ENCODE measurements at regions not wholly inside any gene's neighbourhood (a gene's known extent, or its start where the extent isn't known, plus 50 kb on each side); places are given as distances from the start of the nearest gene placed in this dataset.

DNA sequence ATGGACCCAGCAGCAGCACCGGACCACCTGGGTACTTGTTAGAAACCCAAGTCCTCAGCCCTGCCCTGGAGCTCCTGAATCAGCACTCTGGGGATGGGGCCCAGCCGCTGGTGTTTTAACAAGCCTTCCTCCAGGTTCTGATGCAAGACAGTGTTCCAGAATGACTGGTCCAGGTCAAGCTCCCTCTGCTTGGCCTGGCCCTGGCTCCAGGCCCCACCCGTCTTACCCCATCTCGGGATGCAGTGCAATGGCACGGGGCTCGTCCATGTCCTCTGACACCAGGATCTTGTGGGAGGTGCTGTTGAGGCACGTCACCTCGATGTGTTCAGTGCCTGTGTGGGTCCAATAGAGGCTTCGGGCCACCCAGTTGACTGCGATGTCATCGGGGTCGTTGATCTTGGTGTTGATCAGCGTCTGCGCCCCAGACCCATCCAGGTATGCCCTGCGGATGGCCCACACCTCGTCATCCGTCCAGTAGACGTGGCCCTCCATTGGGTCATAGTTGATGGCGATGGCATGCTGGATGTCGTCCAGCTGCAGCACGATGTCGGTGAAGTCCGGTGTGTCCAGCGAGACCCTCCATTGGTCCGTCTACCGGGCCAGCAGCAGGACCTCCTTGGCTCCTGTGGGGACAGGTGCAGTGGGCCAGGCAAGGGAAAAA lies 140.3 kb downstream of the CRYBB2 start:
- no peak overlapping the region for H3K4me3 Mint-ChIP-seq

DNA sequence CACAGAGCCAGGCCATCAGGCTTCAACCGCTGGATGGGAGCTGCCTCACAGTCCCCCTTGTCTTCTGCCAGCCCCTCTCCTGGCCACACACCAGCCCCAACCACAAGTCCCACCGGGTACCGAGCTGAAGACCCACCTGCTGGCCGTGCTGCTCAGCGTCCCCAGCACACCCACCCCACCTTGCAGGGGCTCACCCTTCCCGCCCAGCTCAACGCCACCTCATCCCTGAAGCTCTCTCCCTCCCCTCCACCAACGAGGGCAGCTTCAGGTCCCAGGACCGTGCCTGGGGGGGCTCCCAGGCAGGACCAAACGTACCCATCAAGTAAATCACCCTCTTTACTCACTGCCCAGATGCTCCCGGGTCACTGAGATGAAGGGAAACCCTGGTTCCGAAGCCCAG lies 141.0 kb downstream of the CRYBB2 start:
- no peaks in the 10 kb centered on the region for H3K27me3 Mint-ChIP-seq

More for the DNA sequence above, 140.3 kb downstream of the CRYBB2 start:
- no peaks in the 10 kb centered on the region for H3K9me3 Mint-ChIP-seq
- H3K27me3 Mint-ChIP-seq, result no peaks in the 10 kb centered on the region
- no peak overlapping the region for H3K27ac Mint-ChIP-seq
- peaks cover 18% of the 10 kb centered on the region for H3K36me3 Mint-ChIP-seq (ENCODE audit: low read depth)
- no peaks in the 10 kb centered on the region for H3K4me1 Mint-ChIP-seq (ENCODE audit: low read depth)

DNA sequence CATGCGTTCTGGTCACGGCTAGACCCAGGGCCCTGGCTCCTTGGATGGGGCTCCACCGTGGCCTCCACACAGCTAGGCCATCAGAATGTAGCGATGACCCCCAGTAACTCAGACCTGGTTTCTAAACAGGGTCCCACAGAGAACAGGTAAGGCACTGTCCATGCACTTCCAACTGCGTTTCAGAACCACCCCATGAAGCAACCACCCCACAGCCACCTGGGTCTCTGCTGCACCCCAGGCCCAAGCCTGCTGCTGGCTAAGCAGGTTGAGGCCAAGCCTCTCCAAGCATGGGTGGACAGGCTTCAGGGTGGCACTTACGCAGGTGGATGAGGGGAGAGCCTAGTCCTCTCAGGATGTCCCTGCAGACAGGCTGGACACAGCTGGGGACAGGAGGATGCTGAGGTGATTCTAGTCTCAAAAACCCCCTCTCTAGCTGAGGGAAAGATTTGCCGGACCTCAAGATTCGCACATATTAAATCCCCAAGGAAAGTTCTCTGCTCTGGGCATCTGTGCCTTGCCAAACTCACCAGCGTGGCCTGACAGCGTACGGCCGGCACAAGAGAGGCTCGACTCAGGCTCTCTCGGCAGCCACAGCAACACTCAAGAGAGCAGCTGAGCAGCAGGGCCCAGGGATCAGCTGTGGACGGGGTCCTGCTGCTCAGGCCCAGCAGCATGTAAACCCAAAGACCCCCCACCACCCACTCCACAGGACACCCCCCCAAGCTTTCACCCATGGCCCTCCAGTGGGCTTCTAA lies 141.6 kb downstream of the CRYBB2 start:
- Mint-ChIP-seq H3K27me3 (no peaks in the 10 kb centered on the region), H3K9me3 (no peaks in the 10 kb centered on the region), H3K27ac (no peak overlapping the region), H3K4me3 (no peak overlapping the region), H3K4me1 (ENCODE audit: low read depth) (no peaks in the 10 kb centered on the region), H3K36me3 (ENCODE audit: low read depth) (peaks cover 16% of the 10 kb centered on the region)

More for the DNA sequence above, 141.0 kb downstream of the CRYBB2 start:
- Mint-ChIP-seq H3K27ac (no peak overlapping the region), H3K4me1 (ENCODE audit: low read depth) (no peaks in the 10 kb centered on the region), H3K9me3 (no peaks in the 10 kb centered on the region), H3K4me3 (no peak overlapping the region), H3K36me3 (ENCODE audit: low read depth) (peaks cover 18% of the 10 kb centered on the region)

DNA sequence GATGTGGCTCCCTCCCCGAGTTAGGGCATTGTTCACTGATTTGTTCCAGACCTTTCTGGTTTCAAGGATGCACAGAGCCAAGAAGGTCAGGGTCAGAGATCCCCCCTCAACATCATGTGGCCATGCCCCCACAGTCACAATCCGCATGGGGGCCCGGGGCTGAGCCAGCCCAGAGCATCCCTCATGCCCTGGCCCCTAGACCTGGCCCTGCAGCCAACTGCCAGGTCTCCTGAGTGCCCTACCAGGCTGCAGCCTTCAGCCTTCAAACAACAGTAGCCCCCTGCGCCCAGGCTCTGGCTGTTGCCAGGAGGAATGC lies 142.4 kb downstream of the CRYBB2 start:
- Mint-ChIP-seq H3K4me1 (ENCODE audit: low read depth) (no peaks in the 10 kb centered on the region), H3K4me3 (no peak overlapping the region), H3K27ac (no peak overlapping the region), H3K36me3 (ENCODE audit: low read depth) (peaks cover 8% of the 10 kb centered on the region), H3K27me3 (no peaks in the 10 kb centered on the region), H3K9me3 (no peaks in the 10 kb centered on the region)

DNA sequence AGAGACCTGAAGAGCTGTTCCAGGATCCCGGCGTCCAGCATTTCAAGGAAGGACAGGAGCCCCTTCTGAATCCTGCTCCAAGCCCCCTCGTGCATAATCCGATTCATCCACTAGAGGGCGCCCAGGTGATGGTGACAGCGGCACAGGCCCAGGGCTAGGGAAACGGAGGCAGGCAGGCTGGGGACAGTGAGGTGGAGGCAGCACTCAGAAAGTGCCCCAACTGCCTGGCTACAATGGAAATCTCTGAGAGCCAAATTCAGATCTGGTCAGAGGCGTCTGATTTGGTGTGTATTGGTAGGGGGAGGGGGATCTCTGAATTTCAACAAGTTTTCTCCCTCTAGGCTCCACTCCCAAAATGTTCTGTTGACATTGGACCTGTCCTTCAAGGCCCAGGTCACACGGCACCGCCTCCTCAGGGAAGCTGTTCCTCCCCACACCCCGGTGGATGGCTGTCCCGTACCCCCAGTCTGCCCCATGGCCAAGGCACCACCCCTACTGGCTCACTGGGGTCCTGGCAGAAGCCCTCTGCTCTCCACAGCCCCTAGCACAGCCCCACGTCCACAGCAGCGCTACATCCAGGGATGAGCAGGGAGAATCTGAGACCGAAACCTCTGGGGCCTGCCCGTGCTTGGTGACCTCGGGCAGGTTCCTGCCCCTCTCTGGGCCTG lies 142.9 kb downstream of the CRYBB2 start:
- H3K4me3 Mint-ChIP-seq, result no peak overlapping the region
- peaks cover 3% of the 10 kb centered on the region for H3K36me3 Mint-ChIP-seq (ENCODE audit: low read depth)
- no peak overlapping the region for H3K27ac Mint-ChIP-seq
- H3K27me3 Mint-ChIP-seq, result no peaks in the 10 kb centered on the region
- no peaks in the 10 kb centered on the region for H3K4me1 Mint-ChIP-seq (ENCODE audit: low read depth)
- H3K9me3 Mint-ChIP-seq, result no peaks in the 10 kb centered on the region

DNA sequence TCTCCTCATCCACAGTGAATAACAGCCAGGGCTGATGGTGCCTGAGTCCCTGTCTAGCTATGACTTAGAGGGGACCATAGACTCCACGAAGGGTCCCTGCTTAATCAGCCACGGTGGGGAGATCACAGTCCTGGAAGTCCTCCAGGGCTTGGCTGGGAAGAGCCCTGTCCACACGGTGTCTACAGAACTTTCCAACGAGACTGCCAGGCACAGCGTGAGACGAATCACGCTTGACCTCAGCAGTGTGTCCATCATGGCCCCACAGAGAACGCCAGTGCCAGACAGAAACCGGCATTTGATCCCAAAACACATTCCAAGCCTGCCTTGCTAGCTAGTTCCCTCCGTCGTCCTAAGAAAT lies 143.4 kb downstream of the CRYBB2 start:
- no peaks in the 10 kb centered on the region for H3K4me1 Mint-ChIP-seq (ENCODE audit: low read depth)
- no peaks in the 10 kb centered on the region for H3K36me3 Mint-ChIP-seq (ENCODE audit: low read depth)
- no peaks in the 10 kb centered on the region for H3K27me3 Mint-ChIP-seq
- H3K9me3 Mint-ChIP-seq, result no peaks in the 10 kb centered on the region
- no peak overlapping the region for H3K4me3 Mint-ChIP-seq
- H3K27ac Mint-ChIP-seq, result peak overlapping the region; percentile 21

DNA sequence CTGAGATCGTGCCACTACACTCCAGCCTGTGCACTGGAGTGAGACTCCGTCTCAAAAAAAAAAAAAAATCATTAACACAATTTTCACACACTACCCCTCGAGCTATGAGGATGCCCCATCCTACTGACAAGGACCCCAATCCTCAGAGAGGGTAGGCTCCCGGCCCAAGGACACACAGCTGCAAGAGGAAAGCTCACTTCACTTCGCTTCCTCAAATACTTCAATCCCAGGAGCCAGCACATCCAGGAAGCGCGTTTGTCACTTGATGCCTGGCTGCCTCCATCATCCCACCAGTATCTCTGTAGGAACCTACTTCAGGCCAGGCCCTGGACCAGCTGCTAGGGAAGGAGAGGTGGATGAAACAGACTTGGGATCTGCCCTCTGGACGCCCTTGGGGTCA lies 144.0 kb downstream of the CRYBB2 start:
- Mint-ChIP-seq H3K36me3 (ENCODE audit: low read depth) (peaks cover 3% of the 10 kb centered on the region), H3K27me3 (no peaks in the 10 kb centered on the region), H3K27ac (no peak overlapping the region), H3K4me3 (no peak overlapping the region), H3K4me1 (ENCODE audit: low read depth) (no peaks in the 10 kb centered on the region), H3K9me3 (no peaks in the 10 kb centered on the region)

DNA sequence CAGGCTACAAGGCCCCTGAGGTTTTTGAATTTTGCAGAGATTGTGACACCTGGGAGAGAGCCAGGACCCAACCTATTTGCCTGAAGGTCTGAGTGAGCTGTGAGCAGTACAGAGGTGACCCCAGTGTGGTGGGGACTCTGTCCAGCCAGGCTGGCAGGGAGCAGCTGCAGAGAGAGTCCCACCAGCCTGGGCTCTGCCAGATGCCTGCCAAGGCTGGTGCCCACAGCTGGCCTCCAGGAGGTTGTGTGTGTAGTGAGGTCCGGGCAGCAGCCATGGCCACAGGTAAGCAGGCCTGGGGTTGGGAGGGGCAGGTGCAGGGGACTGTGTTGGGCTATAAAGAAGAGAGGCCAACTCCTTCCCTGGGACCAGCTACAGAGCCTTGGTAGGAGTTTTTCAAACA lies 144.8 kb downstream of the CRYBB2 start:
- Mint-ChIP-seq H3K27ac (no peak overlapping the region), H3K9me3 (no peaks in the 10 kb centered on the region), H3K36me3 (ENCODE audit: low read depth) (peaks cover 4% of the 10 kb centered on the region), H3K27me3 (no peaks in the 10 kb centered on the region), H3K4me3 (no peak overlapping the region), H3K4me1 (ENCODE audit: low read depth) (no peaks in the 10 kb centered on the region)

DNA sequence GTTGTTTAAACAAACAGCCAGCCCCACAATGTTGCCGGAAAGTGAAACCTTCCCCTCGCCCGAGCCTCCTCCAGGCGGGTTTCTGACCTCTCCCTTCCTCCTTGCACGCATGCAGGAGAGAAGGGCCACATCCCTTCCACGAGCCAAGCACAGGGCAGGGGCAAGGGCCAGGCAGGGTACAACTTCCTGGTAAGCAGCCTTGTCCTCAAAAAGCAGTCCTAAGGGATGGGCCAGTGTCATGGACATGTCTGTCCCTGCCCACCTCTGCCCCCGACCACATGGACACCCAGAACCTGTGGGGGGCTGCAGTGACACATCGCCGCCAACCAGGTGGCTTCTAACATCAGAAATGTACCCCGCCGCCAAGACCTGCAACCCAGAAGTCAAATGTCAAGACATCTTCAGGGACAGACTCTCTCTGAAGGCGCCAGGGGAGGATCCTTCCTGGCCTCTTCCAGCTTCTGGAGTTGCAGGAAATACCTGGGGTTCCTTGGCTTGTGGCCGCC lies 145.3 kb downstream of the CRYBB2 start:
- no peaks in the 10 kb centered on the region for H3K27me3 Mint-ChIP-seq
- H3K36me3 Mint-ChIP-seq (ENCODE audit: low read depth), result peaks cover 4% of the 10 kb centered on the region
- H3K4me3 Mint-ChIP-seq, result no peak overlapping the region
- H3K9me3 Mint-ChIP-seq, result no peaks in the 10 kb centered on the region
- no peaks in the 10 kb centered on the region for H3K4me1 Mint-ChIP-seq (ENCODE audit: low read depth)
- no peak overlapping the region for H3K27ac Mint-ChIP-seq

DNA sequence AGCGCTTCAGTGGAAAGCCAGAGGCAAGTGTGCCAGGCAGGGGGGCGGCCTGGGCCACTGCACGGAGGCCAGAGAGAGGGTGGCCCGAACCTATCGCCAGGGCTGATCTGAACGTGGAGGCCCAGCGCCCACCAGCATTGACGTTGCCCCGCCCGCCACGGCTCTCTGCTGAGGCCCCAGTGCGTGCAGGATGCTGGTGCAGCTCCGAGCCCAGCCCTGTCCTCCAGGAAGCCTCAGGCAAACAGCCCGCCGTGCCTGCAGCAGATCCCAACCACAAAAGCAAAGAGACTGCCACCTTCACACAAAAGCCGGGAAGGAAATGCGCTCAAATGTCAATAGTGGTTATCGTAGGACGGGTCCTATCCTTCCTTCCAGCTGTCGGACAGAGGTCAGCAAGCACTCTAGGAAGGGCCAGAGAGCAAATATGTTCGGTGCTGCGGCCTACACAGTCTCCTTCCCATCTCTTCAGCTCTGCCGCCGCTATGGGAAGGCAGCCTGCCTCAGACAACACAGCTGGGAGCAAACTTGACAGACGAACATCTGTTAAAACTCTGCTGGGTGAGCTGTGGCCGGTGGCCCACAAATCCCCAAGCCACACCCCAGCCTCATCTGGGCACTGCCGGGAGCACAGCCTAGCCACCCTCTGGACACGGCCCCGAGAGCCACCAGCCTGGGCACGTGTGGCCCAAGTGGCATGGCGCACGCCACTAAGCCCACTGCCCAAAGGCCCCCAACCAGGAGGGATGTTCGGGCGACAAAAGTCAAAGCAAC lies 146.2 kb downstream of the CRYBB2 start:
- H3K4me1 Mint-ChIP-seq (ENCODE audit: low read depth), result no peaks in the 10 kb centered on the region
- peak overlapping the region; percentile 47 for H3K27ac Mint-ChIP-seq
- H3K9me3 Mint-ChIP-seq, result no peaks in the 10 kb centered on the region
- H3K36me3 Mint-ChIP-seq (ENCODE audit: low read depth), result peaks cover 4% of the 10 kb centered on the region
- no peaks in the 10 kb centered on the region for H3K27me3 Mint-ChIP-seq
- no peak overlapping the region for H3K4me3 Mint-ChIP-seq

DNA sequence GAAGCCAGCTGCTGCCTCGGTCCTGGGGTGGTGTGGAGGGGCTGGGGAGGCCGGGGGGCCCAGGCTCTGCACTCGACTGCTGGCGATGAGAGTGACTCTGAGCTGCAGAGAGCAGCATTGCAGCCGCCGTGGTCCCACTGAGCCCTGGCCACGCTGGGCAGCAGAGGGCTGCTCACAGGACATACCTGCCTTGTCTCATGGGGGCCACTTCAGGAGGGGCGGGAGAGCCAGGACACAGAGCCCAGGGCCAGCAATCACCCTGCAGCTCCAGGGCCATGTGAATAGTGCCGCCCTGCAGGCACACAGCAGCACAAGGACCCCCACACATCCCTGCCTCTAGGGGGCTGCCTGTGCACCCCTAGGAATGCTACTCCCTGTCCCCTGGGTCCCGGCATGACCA lies 147.0 kb downstream of the CRYBB2 start:
- no peaks in the 10 kb centered on the region for H3K27me3 Mint-ChIP-seq
- H3K36me3 Mint-ChIP-seq (ENCODE audit: low read depth), result peaks cover 9% of the 10 kb centered on the region
- no peaks in the 10 kb centered on the region for H3K9me3 Mint-ChIP-seq
- no peak overlapping the region for H3K27ac Mint-ChIP-seq
- no peaks in the 10 kb centered on the region for H3K4me1 Mint-ChIP-seq (ENCODE audit: low read depth)
- no peak overlapping the region for H3K4me3 Mint-ChIP-seq

DNA sequence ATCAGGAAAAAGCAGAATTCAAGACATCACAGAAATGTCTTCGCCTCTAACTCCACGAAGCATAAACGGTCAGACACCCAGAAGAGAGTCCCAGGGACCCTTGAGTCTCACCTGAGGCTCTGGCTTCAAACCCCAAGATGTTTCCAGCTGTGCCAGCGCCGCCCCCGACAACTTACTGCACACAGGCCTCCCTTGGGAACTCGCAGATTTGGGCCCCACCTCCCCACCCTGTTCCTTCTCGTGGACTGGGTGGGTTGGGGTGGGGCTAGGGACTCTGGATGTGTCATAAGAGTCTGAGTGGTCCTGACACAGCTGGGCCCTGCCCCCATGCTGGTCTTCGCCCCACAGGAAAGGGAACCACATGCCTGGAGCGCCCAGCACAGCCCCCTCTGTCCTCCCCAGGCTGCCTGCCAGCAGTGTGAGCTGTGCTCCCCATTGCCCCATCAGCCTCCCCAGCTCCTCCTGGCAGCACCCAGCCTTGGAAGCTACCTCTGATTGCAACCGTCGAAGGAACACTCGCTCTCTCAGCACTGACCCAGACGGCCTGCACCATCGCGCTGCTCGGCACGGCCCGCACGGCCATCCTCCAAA lies 147.5 kb downstream of the CRYBB2 start:
- H3K27ac Mint-ChIP-seq, result no peak overlapping the region

DNA sequence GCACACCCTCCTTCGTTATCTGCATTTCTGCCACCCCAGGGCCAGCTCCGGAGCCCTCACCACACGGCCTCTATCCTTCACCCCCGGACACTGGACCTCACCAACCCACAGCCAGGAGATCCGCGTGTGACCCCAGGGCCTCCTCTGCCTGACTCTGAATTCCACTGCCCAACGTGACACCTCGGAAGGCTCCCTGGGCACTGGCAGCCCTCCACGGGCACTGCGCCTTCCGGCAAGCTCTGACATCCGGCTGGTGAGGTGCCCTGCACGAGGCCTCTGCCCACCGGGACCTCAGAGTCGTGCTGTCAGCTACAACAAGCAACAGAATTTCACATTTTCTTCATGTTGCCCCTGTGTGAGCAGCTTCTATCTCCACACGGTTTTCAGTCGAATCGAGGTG lies 148.3 kb downstream of the CRYBB2 start:
- no peak overlapping the region for H3K4me3 Mint-ChIP-seq
- H3K27ac Mint-ChIP-seq, result no peak overlapping the region
- H3K27me3 Mint-ChIP-seq, result no peaks in the 10 kb centered on the region
- no peaks in the 10 kb centered on the region for H3K9me3 Mint-ChIP-seq
- H3K36me3 Mint-ChIP-seq (ENCODE audit: low read depth), result peaks cover 18% of the 10 kb centered on the region
- no peaks in the 10 kb centered on the region for H3K4me1 Mint-ChIP-seq (ENCODE audit: low read depth)

More for the DNA sequence above, 147.5 kb downstream of the CRYBB2 start:
- Mint-ChIP-seq H3K9me3 (no peaks in the 10 kb centered on the region), H3K4me1 (ENCODE audit: low read depth) (no peaks in the 10 kb centered on the region), H3K27me3 (no peaks in the 10 kb centered on the region), H3K36me3 (ENCODE audit: low read depth) (peaks cover 10% of the 10 kb centered on the region), H3K4me3 (no peak overlapping the region)

DNA sequence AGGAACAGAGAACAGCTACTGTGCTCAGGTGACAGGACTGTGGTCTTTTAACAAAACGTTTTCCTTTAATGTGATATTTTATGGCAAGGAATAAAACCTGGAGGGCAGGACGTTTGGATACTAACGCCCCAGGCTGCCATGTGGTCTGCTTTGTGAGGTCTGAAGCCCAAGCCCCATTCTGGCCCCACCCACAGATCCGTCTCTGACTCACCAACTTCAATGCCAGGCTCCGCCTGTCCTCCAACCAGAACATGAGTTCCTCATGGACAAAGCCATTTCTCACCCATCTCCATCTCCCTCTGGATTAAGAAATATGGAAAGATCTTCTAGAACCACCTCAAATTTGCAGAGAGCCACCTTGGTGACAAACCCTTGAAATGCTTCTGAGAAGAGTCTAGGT lies 148.8 kb downstream of the CRYBB2 start:
- H3K27me3 Mint-ChIP-seq, result no peaks in the 10 kb centered on the region
- H3K27ac Mint-ChIP-seq, result no peak overlapping the region
- no peaks in the 10 kb centered on the region for H3K9me3 Mint-ChIP-seq

More for the DNA sequence above, 148.8 kb downstream of the CRYBB2 start:
- Mint-ChIP-seq H3K4me3 (no peak overlapping the region), H3K4me1 (ENCODE audit: low read depth) (no peaks in the 10 kb centered on the region), H3K36me3 (ENCODE audit: low read depth) (peaks cover 18% of the 10 kb centered on the region)
